ENCODE measurements at regions not wholly inside any gene's neighbourhood (a gene's known extent, or its start where the extent isn't known, plus 50 kb on each side); places are given as distances from the start of the nearest gene placed in this dataset.
A peak's percentile ranks its signal among the peaks of the same experiment; 100 is the strongest.
"Not testable (repeated sequence)": the region's sequence is repeated elsewhere in the genome, so short reads cannot be mapped to it uniquely, and the experiment has no call there.

DNA sequence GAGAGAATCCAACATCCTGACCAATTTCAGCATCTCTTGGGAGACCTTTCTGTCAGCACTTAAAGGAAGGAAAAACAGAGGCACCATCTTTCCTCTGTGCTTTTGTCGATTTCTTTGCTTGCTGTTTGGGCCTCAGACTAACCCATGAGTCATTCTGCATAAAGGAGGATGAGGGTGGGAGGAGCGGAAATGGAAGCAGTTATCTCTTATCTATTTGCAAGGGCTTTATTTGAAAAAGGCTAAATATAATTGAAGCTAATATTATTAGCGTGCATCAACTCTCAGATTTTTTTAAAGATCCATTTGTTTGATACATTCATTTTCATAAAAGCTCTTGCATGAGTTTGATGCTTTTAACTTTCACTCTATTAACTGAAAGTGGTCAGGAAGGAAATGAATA is 72.9 kb downstream of the ZNF622 start:
- no peak for DNase-seq (ENCODE audit: low read depth)

DNA sequence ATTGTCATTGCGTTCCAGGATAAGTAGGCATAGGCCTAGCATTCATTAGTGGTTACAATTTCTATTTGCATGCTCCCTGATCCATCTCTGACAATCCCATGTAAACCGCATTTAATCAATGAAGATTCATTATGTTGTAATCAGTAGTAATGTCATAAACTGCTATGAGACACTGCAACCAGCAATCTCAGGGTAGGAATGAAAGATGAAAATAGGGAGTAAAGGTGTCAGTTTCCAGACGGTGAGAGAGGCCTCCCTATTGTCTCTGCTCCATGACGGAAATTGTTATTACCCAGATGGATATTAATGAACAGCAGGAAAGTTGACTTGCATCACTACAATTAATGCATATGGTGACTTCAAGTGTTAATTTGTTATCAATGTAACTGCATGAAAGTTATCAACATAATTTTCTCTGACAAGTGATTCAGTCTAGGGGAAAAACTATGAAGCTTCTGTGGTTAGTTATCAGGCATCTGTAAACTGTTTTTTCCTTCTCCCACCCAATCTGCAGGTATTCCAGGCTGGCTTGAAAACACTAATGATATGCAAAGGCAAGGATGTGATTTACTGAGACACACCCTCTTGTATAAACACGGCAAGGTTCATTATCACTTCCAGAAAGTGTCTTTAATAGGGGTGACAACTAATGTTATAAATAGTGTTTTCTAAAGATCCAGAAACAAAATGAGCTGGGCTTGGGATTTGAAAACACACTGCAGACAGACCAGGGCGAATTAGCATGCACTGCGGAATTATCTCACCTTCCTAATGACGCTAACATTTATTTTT is 73.5 kb downstream of the ZNF622 start:
- no peak for DNase-seq (ENCODE audit: low read depth)

DNA sequence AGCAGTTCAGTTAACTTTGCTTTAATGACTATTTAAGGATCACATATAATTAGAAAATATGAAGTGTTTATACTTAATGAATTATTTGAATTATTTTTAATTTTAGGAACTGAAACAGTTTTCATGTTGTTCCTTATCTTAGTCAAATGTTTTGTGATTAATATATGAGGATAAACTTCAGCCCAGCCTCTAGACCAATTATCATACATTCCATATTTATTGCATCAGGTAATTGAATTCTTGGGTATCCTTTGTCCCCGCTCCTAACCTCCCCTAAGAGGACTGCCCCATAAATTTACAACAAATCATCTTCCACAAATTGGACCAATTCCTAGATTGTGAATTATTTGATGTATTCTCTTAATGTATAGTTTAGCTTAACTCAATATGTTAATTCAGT is 74.8 kb downstream of the ZNF622 start:
- DNase-seq (ENCODE audit: low read depth), result no peak

DNA sequence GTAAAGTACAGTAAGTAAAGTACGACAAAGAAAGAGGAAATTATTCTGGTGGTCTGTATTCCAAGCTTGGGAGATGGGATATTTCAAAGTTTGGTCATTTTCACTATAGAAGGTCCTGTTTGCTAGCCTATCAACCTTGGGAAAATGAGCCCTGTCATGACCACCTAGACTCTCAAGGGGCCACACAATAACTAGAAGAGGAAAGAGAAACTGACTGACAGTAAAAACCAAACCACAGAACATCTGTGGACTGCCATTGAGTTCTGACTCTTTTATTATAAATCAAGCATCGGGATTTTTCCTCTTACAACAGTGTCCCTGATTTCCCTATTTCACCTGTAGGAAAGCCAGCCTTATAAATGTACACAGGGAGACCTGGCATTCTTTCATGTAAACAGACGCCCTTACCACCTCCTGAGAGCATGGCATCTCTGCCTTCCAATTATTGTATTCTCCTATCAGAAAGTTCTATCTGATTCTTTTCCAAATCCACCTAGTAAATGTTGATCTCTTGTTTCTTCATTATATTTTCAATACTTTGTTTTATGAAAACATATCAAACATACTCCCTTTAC is 80.0 kb downstream of the ZNF622 start:
- DNase-seq (ENCODE audit: low read depth), result no peak

GRCh38 chr5:16384804-16385203 is 80.8 kb downstream of the ZNF622 start:
- DNase-seq (ENCODE audit: low read depth), result no peak

DNA sequence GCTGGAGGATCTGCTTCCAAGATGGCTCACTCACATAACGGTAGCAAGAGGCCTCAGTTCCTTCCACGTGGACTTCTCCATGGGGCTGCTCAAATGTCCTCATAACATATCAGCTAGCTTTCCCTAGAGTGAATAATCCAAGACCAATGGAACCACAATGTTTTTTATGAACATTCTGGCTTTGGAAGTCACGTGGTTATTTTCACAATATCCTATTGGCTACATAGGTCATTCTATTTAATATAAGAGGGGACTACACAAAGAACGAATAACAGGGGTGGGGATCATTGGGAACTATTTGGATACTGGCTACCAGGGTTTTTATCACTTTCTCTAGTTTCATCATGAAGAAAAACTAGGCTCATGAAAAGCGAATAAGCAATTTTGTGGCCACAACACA is 81.4 kb downstream of the ZNF622 start:
- DNase-seq (ENCODE audit: low read depth), result no peak

- DNase-seq (ENCODE audit: low read depth), result no peak
Measured at GRCh38 chr5:16383544-16384052, 82.0 kb downstream of the ZNF622 start.

GRCh38 chr5:16382047-16382446 is 83.6 kb downstream of the ZNF622 start:
- DNase-seq (ENCODE audit: low read depth), result no peak

GRCh38 chr5:16378762-16379161 is 86.8 kb downstream of the ZNF622 start:
- DNase-seq (ENCODE audit: low read depth), result no peak

GRCh38 chr5:16372493-16372892 is 93.1 kb downstream of the ZNF622 start:
- no peak for DNase-seq (ENCODE audit: low read depth)

DNA sequence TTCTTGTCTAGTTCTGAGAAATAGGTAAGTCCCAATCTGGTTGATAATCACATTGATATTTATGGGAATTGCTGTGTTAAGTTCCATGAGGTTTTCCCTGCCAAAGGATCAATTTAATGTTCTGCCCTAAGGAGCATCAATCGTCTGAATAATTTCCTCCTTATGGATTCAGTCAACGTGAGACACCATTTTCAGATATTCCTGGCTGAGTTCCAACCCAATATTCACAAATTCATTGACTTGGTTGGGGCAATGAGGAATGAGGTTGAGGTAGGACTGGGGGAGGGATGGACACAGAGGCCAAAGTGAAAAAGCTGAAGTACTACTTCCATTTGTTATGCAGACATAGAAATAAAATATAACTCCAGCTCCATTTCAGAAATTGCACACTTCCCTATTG is 99.1 kb downstream of the ZNF622 start:
- no peak for DNase-seq (ENCODE audit: low read depth)

- DNase-seq (ENCODE audit: low read depth), result peak; percentile 74
Measured at GRCh38 chr5:16364910-16365309, 100.7 kb downstream of the ZNF622 start.

DNA sequence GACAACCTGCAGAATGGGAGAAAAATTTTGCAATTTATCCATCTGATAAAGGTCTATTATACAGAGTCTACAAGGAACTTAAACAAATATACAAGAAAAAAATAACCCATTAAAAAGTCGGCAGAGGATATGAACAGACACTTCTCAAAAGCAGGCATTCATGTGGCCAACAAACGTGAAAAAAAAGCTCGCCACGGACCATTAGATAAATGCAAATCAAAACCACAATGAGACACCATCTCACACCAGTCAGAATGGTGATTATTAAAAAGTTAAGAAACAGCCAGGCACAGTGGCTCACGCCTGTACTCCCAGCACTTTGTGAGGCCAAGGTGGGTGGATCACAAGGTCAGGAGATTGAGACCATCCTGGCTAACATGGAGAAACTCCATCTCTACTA is 112.2 kb downstream of the ZNF622 start:
- DNase-seq (ENCODE audit: low read depth), result not testable (repeated sequence)

DNA sequence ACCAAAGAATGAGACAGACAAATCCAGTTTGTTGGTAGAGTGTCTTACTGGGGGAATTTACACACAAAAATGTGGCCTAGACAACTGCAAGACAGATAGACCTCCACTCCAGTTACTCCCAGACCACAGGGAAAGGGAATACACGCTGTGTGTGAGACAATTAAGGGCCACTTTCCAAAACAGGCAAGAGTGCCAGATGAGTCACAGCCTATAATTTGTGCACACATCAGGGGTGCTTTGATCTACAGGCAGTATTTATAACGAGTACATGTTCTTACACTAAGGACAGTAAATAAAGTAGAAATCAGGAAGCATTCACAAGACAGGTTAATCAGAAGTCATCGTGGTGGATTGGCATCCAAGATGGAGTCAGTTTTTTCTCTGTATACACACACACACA is 114.8 kb downstream of the ZNF622 start:
- peak; percentile 62 for DNase-seq (ENCODE audit: low read depth)

GRCh38 chr5:16346380-16346779 is 119.2 kb downstream of the ZNF622 start:
- no peak for DNase-seq (ENCODE audit: low read depth)

DNA sequence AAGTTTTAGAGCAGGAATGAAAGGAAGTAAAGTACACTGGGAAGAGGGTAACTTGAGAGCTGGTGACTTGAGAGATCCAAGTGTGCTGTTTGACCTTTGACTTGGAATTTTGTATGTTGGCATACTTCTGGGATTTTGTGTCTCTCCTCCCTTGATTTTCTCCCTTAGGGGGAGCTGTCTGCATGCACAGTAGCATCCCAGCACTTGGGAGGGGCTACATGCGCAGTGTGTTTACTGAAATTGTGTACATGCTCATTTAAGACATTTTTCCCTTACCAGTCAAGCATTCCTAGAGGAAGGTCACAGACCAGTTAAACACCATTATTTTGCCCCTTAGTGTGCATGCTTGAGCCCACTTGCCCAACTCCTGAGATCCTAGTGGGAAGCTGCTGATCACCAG is 120.1 kb downstream of the ZNF622 start:
- DNase-seq (ENCODE audit: low read depth), result no peak

DNA sequence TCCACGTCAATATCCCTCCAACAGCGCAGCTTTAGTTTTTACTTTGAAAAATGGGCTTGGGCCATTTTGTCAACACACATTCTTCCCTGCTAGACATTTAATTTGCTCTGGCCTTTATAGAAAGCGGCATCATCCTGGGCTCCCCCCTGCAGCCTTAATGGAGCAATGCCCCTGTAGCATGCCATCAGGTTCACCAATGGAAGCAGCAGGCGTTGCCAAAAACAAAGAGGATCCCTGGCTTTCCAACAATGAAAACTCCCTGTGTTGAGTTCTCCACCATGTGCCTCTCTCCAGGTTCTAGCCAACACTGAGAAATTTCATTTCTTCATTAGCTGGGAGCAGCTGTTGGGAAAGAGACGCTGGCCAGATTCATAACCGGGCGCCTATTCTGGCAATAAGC is 139.5 kb downstream of the ZNF622 start:
- DNase-seq (ENCODE audit: low read depth), result no peak

DNA sequence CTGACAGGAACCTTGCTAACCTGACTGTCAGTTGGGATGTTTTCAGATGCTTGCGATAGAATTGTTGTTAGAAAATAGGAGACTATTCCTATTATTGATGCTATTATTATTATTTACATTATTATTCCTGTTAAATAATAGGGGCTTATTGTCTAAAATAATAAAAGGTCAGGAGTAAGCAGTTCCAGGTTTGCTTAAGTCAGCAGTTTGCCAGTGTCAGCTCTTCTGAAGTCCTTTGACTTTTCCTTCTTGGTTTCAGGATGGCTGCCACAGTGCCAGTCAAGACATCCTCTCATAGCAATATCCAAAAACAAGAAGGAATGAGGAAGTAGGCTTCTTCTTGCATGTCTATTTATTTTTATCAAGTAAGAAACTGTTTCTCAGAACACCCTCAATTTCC is 141.7 kb upstream of the MARCHF11 start:
- DNase-seq (ENCODE audit: low read depth), result no peak

DNA sequence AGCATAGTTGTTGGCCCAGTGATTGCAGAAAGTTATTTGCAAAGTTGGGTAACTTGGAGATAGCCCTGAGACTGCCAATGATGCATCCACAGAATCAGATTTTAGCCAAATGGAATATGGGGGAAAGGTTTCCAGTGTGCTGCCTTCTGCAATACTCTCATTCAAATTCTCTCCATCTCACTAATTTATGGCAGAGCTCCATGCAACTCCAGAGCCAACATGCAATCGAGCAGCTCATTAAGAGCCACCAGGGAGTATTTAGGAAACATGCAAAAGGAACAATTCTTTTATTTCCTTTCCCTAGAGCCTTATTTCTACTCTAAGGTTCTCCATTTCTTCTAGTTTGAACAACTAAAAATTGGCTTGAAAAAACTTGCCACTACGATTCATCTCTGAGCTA is 135.9 kb upstream of the MARCHF11 start:
- DNase-seq (ENCODE audit: low read depth), result no peak

- DNase-seq (ENCODE audit: low read depth), result no peak
Measured at GRCh38 chr5:16313761-16314160, 134.2 kb upstream of the MARCHF11 start.

DNA sequence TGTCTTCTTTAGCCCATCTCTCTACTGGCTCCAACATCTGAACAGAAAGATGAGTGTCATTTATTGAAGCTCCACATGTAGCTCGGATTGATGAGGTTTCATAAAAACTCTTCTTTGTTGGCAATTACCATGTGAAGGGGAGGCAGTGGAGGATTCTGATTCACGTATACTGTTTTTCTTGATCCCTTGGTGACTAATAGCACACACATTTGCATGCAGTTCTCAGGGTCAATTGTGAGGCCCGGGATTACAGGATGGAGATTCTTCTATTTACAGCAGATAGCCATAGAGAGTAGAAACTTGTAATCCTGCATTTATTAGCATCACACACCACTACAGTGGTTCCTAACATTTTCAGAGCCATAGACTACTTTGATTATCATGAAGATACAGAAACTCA is 133.2 kb upstream of the MARCHF11 start:
- no peak for DNase-seq (ENCODE audit: low read depth)

DNA sequence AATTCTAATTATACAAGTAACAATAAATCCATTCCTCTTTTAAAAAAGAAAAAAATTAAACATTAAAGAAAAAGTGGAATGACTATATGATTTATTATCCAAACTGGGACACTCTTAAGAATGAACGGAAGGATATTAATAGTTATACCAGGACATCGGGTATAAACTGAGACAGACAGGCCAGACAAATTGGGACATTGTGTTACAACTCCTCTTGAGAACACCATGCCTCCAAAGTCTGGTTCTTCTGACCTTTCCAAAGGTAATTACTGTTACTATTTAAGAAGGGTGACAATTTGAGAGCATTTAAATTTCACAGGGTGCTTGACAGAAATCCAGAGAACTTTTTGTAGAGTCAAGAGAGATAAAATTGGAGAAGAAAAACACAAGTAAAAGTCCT is 132.1 kb upstream of the MARCHF11 start:
- no peak for DNase-seq (ENCODE audit: low read depth)

GRCh38 chr5:16306812-16307211 is 127.2 kb upstream of the MARCHF11 start:
- no peak for DNase-seq (ENCODE audit: low read depth)

Measured in myocyte (in vitro differentiated cells).